CD14-positive monocyte (primary cell): ENCODE measurements at regions not wholly inside any gene's neighbourhood (a gene's known extent, or its start where the extent isn't known, plus 50 kb on each side); places are given as distances from the start of the nearest gene placed in this dataset.

Experiments used
- DNase-seq, 3 donors: peaks; one replicate each; pipeline ENCODE4 v3.0.0-alpha.2; 2011 to 2022
- H2AFZ ChIP-seq: 2 replicates; pipeline ENCODE4 v1.6.0; 2012; ENCODE audit warnings: mild to moderate bottlenecking, low read depth, low read length, inconsistent platforms; ENCODE audit not compliant: insufficient read depth, poor library complexity, severe bottlenecking
- H3K27ac ChIP-seq, 2 donors: 1 replicate in 1 of 2; 2 replicates in 1 of 2; pipeline ENCODE4 v1.5.1; 2012 to 2013; ENCODE audit warnings: low read length in 2 of 2, control low read depth in 1 of 2, inconsistent platforms in 1 of 2, low read depth in 1 of 2, mild to moderate bottlenecking in 1 of 2
- H3K27me3 ChIP-seq, 2 donors: one replicate each; pipeline versions ENCODE4 v1.6.0 to v1.6.1; 2011 to 2013; ENCODE audit warnings: low read length in 2 of 2; ENCODE audit not compliant: control insufficient read depth in 2 of 2, insufficient read depth in 2 of 2
- H3K36me3 ChIP-seq, 2 donors: replicated peaks in 1 of 2; 1 replicate in 1 of 2; 2 replicates in 1 of 2; pipeline versions ENCODE4 v1.5.1 to v1.6.1; 2012 to 2013; ENCODE audit warnings: low read length in 2 of 2, control low read depth in 1 of 2, inconsistent platforms in 1 of 2, mild to moderate bottlenecking in 1 of 2; ENCODE audit not compliant: insufficient read depth in 2 of 2, control insufficient read depth in 1 of 2
- H3K4me1 ChIP-seq, 2 donors: 1 replicate in 1 of 2; 2 replicates in 1 of 2; pipeline versions ENCODE4 v1.5.1 to v1.6.1; 2012 to 2013; ENCODE audit warnings: low read length in 2 of 2, control low read depth in 1 of 2, inconsistent platforms in 1 of 2, mild to moderate bottlenecking in 1 of 2, moderate library complexity in 1 of 2; ENCODE audit not compliant: insufficient read depth in 2 of 2, control insufficient read depth in 1 of 2
- H3K4me2 ChIP-seq: replicated peaks from 2 replicates; pipeline ENCODE3; 2012; ENCODE audit warnings: low read length, moderate library complexity, mild to moderate bottlenecking; ENCODE audit not compliant: poor library complexity, severe bottlenecking; ENCODE audit errors: extremely low read depth
- H3K4me3 ChIP-seq, 3 experiments: fragments of 200-600 bp in 1 of 3; sonication (generic) in 1 of 3; replicated peaks in 1 of 3; 1 replicate in 2 of 3; 2 replicates in 1 of 3; pipeline ENCODE4 v1.5.1; 2011 to 2013; ENCODE audit warnings: low read length in 3 of 3, mild to moderate bottlenecking in 3 of 3, control low read depth in 2 of 3, low read depth in 2 of 3, inconsistent platforms in 1 of 3, moderate library complexity in 1 of 3
- H3K79me2 ChIP-seq: 2 replicates; pipeline ENCODE4 v1.6.0; 2012; ENCODE audit warnings: mild to moderate bottlenecking, control low read depth, inconsistent platforms, low read length, moderate library complexity; ENCODE audit not compliant: insufficient read depth
- H3K9ac ChIP-seq: 2 replicates; pipeline ENCODE4 v1.6.0; 2017; ENCODE audit warnings: low read length, mild to moderate bottlenecking; ENCODE audit not compliant: insufficient read depth, poor library complexity, severe bottlenecking
- H3K9me3 ChIP-seq, 2 donors: replicated peaks in 1 of 2; 1 replicate in 1 of 2; 2 replicates in 1 of 2; pipeline versions ENCODE4 v1.5.1 to v1.6.1; 2012 to 2013; ENCODE audit warnings: low read length in 2 of 2, control low read depth in 1 of 2; ENCODE audit not compliant: control insufficient read depth in 1 of 2, insufficient read depth in 1 of 2
- H4K20me1 ChIP-seq: 2 replicates; pipeline ENCODE4 v1.6.0; 2012; ENCODE audit warnings: mild to moderate bottlenecking, low read length, control low read depth, moderate library complexity; ENCODE audit not compliant: insufficient read depth
- H3K27ac Mint-ChIP-seq, 7 donors: one replicate each; pipeline ENCODE4 v1.8.0; 2020; ENCODE audit warnings: mild to moderate bottlenecking in 7 of 7, mixed read lengths in 7 of 7, moderate library complexity in 6 of 7, inconsistent platforms in 2 of 7
- H3K27me3 Mint-ChIP-seq, 3 donors: one replicate each; pipeline ENCODE4 v1.8.0; 2021 to 2022; ENCODE audit warnings: low read depth in 3 of 3, mild to moderate bottlenecking in 3 of 3, mixed read lengths in 3 of 3, moderate library complexity in 3 of 3, inconsistent platforms in 1 of 3
- H3K36me3 Mint-ChIP-seq, 2 donors: one replicate each; pipeline ENCODE4 v1.8.0; 2020; ENCODE audit warnings: mixed read lengths in 2 of 2, inconsistent platforms in 1 of 2, mild to moderate bottlenecking in 1 of 2
- H3K4me1 Mint-ChIP-seq: one replicate; pipeline ENCODE4 v1.8.0; 2020; ENCODE audit warnings: mild to moderate bottlenecking, mixed read lengths
- H3K4me3 Mint-ChIP-seq, 2 donors: one replicate each; pipeline ENCODE4 v1.8.0; 2020; ENCODE audit warnings: mild to moderate bottlenecking in 2 of 2, mixed read lengths in 2 of 2, moderate library complexity in 1 of 2
- H3K9me3 Mint-ChIP-seq, 7 donors: one replicate each; pipeline ENCODE4 v1.8.0; 2020 to 2022; ENCODE audit warnings: mixed read lengths in 7 of 7, mild to moderate bottlenecking in 6 of 7, moderate library complexity in 6 of 7, inconsistent platforms in 2 of 7
- WGBS: methylation state at CpG from one replicate; pipeline ENCODE4 v1.1.5; 2013; ENCODE audit warnings: missing lambda C conversion rate; ENCODE audit not compliant: insufficient coverage; 5-methylcytosine and 5-hydroxymethylcytosine counted together
- intact Hi-C, 2 donors: fragments of 100-400 bp; cut with micrococcal nuclease; formaldehyde crosslinking; loops; one replicate each; pipeline versions ENCODE4 v1.15.0 to v1.15.1; 2023
- TF ChIP-seq, protein P1 (sequence below): fragments of 200-600 bp; IDR thresholded peaks from one replicate; pipeline ENCODE4 v1.8.0; 2022; ENCODE audit warnings: antibody characterized with exemption, mild to moderate bottlenecking

- H3K4me1 ChIP-seq, result no peaks in the 10 kb centered on the region
- H3K4me3 ChIP-seq, result no peak overlapping the region
- Mint-ChIP-seq H3K36me3 (no peaks in the 10 kb centered on the region), H3K4me3 (no peak overlapping the region), H3K27ac (no peak overlapping the region), H3K9me3 (peaks cover 0 to 3% (median 0%) of the 10 kb centered on the region in 7 donors), H3K4me1 (peaks cover 2% of the 10 kb centered on the region), H3K27me3 (peaks cover 0 to 11% (median 3%) of the 10 kb centered on the region in 3 donors)
- no peak overlapping the region for H2AFZ ChIP-seq
- DNase-seq, result no peak
- no peak overlapping the region for H3K4me2 ChIP-seq
- WGBS, result 97% methylated on average over 18 of the region's 19 CpGs
- intact Hi-C loops, result no loop called here
- no peaks in the 10 kb centered on the region for H3K36me3 ChIP-seq
- TF ChIP-seq, protein P1, sequence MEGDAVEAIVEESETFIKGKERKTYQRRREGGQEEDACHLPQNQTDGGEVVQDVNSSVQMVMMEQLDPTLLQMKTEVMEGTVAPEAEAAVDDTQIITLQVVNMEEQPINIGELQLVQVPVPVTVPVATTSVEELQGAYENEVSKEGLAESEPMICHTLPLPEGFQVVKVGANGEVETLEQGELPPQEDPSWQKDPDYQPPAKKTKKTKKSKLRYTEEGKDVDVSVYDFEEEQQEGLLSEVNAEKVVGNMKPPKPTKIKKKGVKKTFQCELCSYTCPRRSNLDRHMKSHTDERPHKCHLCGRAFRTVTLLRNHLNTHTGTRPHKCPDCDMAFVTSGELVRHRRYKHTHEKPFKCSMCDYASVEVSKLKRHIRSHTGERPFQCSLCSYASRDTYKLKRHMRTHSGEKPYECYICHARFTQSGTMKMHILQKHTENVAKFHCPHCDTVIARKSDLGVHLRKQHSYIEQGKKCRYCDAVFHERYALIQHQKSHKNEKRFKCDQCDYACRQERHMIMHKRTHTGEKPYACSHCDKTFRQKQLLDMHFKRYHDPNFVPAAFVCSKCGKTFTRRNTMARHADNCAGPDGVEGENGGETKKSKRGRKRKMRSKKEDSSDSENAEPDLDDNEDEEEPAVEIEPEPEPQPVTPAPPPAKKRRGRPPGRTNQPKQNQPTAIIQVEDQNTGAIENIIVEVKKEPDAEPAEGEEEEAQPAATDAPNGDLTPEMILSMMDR, result no peak
- no peaks in the 10 kb centered on the region for H3K27me3 ChIP-seq
- no peaks in the 10 kb centered on the region for H4K20me1 ChIP-seq
- no peak overlapping the region for H3K27ac ChIP-seq
- no peaks in the 10 kb centered on the region for H3K9me3 ChIP-seq
- no peaks in the 10 kb centered on the region for H3K79me2 ChIP-seq
- no peak overlapping the region for H3K9ac ChIP-seq
Observed at GRCh38 chr10:78184851-78185692, 151.4 kb downstream of the RPS24 start.

- Histone ChIP-seq H3K79me2 (no peaks in the 10 kb centered on the region), H4K20me1 (no peaks in the 10 kb centered on the region), H3K9ac (no peak overlapping the region), H3K4me2 (no peak overlapping the region), H3K27ac (no peak overlapping the region), H3K9me3 (no peaks in the 10 kb centered on the region), H3K36me3 (no peaks in the 10 kb centered on the region), H2AFZ (no peak overlapping the region), H3K27me3 (no peaks in the 10 kb centered on the region), H3K4me3 (no peak overlapping the region), H3K4me1 (no peaks in the 10 kb centered on the region)
- intact Hi-C loops, result no loop called here
- Mint-ChIP-seq H3K9me3 (peaks cover 0 to 3% (median 0%) of the 10 kb centered on the region in 7 donors), H3K36me3 (no peaks in the 10 kb centered on the region), H3K27me3 (peaks cover 0 to 11% (median 3%) of the 10 kb centered on the region in 3 donors), H3K4me3 (peak overlapping the region in 1 of 2 donors; percentile 13), H3K27ac (no peak overlapping the region), H3K4me1 (peaks cover 2% of the 10 kb centered on the region)
- no peak for DNase-seq
- TF ChIP-seq, protein P1, result no peak
- WGBS, result 96% methylated on average over 2 of the region's 2 CpGs
Observed at GRCh38 chr10:78185693-78186055, 152.0 kb downstream of the RPS24 start.
